DND-41 (cell line): ENCODE measurements at regions not wholly inside any gene's neighbourhood (a gene's known extent, or its start where the extent isn't known, plus 50 kb on each side); places are given as distances from the start of the nearest gene placed in this dataset.

Experiments used
- CTCF ChIP-seq: IDR thresholded peaks from 2 replicates; pipeline ENCODE4 v1.5.1; 2012; ENCODE audit warnings: borderline replicate concordance, low read length, moderate library complexity, mild to moderate bottlenecking; ENCODE audit not compliant: poor library complexity, severe bottlenecking; ENCODE audit errors: extremely low read depth
- EZH2 ChIP-seq: IDR thresholded peaks from 3 replicates; pipeline ENCODE4 v1.6.1; 2012; ENCODE audit warnings: borderline replicate concordance, low read depth, mild to moderate bottlenecking, moderate library complexity, low read length, inconsistent platforms; ENCODE audit not compliant: severe bottlenecking

GRCh38 chr11:37843603-37844002 is 1245.6 kb upstream of the RAG2 start:
- no peak for TF ChIP-seq EZH2
- TF ChIP-seq CTCF, result no peak
